ENCODE measurements at regions not wholly inside any gene's neighbourhood (a gene's known extent, or its start where the extent isn't known, plus 50 kb on each side); places are given as distances from the start of the nearest gene placed in this dataset.

- TF ChIP-seq CTCF (conservative IDR thresholded peaks at IDR 0.05; ENCODE audit: low read length), result no peak
- no peak for TF ChIP-seq EZH2phosphoT487 (IDR thresholded peaks at IDR 0.05; ENCODE audit: borderline replicate concordance, low read depth, low read length)
Measured at GRCh38 chr14:101333335-101334280, 227.7 kb upstream of the DIO3 start.

All from OCI-LY7 (cell line).